ENCODE measurements at regions not wholly inside any gene's neighbourhood (a gene's known extent, or its start where the extent isn't known, plus 50 kb on each side); places are given as distances from the start of the nearest gene placed in this dataset.

DNA sequence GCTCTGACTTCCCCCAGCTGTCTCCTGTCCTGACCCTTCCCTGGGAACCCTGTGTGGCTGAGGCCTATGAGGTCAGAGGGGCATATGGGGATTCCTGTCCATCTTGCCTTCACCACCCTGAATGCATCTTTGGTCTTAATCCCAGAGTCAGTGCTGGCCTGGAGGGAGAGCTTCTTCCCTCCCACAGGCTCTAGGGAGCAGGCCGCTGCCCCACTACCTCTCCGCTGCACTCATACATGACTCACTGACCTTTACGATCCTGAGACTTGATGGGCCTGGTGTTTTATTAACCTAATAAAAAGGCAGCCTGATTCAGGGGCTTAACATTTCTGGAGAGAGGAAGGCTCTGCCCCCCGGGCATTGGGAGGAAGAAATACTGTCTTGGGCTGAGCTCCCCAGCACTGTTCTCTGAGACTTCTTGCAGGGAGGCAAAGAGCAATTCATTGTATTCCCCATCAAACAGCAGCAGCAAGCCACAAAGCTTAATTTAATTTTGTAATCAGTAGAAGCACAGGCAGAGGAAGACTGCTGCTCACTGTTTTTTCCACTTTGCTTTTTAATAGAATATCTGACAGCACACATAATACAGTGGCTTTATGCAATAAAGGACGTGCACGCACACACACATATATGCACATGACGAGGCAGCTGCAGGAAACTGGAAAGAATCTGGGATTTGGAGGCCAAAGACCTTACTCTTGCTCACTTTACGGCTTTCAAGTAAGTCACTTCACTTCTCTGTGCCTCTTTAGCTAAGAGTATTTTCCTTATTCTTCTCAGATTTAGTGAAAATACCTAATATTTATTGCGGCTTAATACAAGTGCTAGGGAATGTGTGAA is 89.2 kb upstream of the GRIK3 start:
- Histone ChIP-seq H3K36me3 (ENCODE audit: insufficient read depth, low read length) (no peaks in the 10 kb centered on the region), H3K9me2 (replicated peaks; ENCODE audit: insufficient read depth, low read length) (no peaks in the 10 kb centered on the region), H3K4me1 (ENCODE audit: low read length) (no peaks in the 10 kb centered on the region), H3K27ac (ENCODE audit: low read length) (no peak overlapping the region), H3K27me3 (ENCODE audit: low read length) (no peaks in the 10 kb centered on the region), H3K9ac (ENCODE audit: low read length) (no peak overlapping the region), H3K79me2 (ENCODE audit: low read length) (no peaks in the 10 kb centered on the region), H3K4me2 (ENCODE audit: low read depth, low read length, poor library complexity, severe bottlenecking) (no peak overlapping the region), H3K9me3 (ENCODE audit: low read length) (no peaks in the 10 kb centered on the region), H2AFZ (ENCODE audit: low read length) (no peak overlapping the region), H3K4me3 (ENCODE audit: low read length) (no peak overlapping the region), H4K20me1 (ENCODE audit: insufficient read depth, low read depth, low read length) (no peaks in the 10 kb centered on the region)
- DNase-seq: no peak

DNA sequence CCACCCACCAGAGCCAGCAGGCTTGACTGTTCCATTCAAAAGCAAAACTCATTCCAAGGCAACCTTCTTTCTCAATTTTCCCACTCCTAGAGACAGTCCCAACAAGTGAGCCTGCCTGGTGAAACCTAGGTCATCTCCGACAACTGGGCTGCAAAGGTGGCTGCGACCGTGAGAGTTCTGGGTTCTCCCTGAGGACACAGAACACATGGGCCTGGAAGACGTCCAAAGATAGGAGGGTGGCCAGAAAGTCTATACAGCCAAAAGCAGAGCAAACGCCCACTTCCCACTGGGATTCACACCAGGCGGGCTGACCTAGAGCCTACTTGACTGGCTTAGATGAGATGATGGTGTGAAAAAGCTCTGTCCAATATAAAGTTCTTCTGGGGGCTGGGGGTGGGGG is 90.2 kb upstream of the GRIK3 start:
- H3K9me2 ChIP-seq (replicated peaks; ENCODE audit: insufficient read depth, low read length): no peaks in the 10 kb centered on the region
- DNase-seq: no peak

DNA sequence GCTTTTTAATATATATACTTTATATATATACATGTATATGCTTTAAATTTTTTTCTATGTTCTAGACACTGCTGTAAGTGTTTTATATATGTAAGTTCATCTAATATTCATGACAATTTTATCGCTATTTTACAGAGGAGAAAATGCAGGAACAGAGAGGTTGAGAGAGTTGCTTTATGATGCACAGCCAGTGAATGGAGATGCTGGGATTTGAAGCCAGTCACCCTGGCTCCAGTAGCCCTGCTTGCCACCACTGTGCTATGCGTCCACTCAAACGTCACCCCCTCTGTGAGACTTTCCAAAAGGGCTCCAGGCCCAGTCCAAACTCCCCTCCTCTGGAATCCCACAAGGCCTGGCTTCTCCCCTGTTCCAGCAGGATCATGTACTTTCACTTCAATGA is 91.0 kb upstream of the GRIK3 start:
- Histone ChIP-seq H3K36me3 (ENCODE audit: insufficient read depth, low read length) (no peaks in the 10 kb centered on the region), H3K9me3 (ENCODE audit: low read length) (no peaks in the 10 kb centered on the region), H3K4me1 (ENCODE audit: low read length) (no peaks in the 10 kb centered on the region), H3K9me2 (replicated peaks; ENCODE audit: insufficient read depth, low read length) (no peaks in the 10 kb centered on the region), H3K9ac (ENCODE audit: low read length) (no peak overlapping the region), H3K4me2 (ENCODE audit: low read depth, low read length, poor library complexity, severe bottlenecking) (no peak overlapping the region), H3K27ac (ENCODE audit: low read length) (no peak overlapping the region), H3K4me3 (ENCODE audit: low read length) (no peak overlapping the region), H2AFZ (ENCODE audit: low read length) (no peak overlapping the region), H3K79me2 (ENCODE audit: low read length) (no peaks in the 10 kb centered on the region), H4K20me1 (ENCODE audit: insufficient read depth, low read depth, low read length) (no peaks in the 10 kb centered on the region), H3K27me3 (ENCODE audit: low read length) (no peaks in the 10 kb centered on the region)
- DNase-seq: no peak

More for the DNA sequence above, 90.2 kb upstream of the GRIK3 start:
- H3K9ac ChIP-seq (ENCODE audit: low read length): no peak overlapping the region
- no peaks in the 10 kb centered on the region for H3K4me1 ChIP-seq (ENCODE audit: low read length)
- no peaks in the 10 kb centered on the region for H4K20me1 ChIP-seq (ENCODE audit: insufficient read depth, low read depth, low read length)
- H3K4me2 ChIP-seq (ENCODE audit: low read depth, low read length, poor library complexity, severe bottlenecking): no peak overlapping the region
- H3K27ac ChIP-seq (ENCODE audit: low read length): no peak overlapping the region
- H3K4me3 ChIP-seq (ENCODE audit: low read length): no peak overlapping the region
- H3K9me3 ChIP-seq (ENCODE audit: low read length): no peaks in the 10 kb centered on the region
- no peak overlapping the region for H2AFZ ChIP-seq (ENCODE audit: low read length)
- no peaks in the 10 kb centered on the region for H3K27me3 ChIP-seq (ENCODE audit: low read length)
- no peaks in the 10 kb centered on the region for H3K79me2 ChIP-seq (ENCODE audit: low read length)
- H3K36me3 ChIP-seq (ENCODE audit: insufficient read depth, low read length): no peaks in the 10 kb centered on the region

DNA sequence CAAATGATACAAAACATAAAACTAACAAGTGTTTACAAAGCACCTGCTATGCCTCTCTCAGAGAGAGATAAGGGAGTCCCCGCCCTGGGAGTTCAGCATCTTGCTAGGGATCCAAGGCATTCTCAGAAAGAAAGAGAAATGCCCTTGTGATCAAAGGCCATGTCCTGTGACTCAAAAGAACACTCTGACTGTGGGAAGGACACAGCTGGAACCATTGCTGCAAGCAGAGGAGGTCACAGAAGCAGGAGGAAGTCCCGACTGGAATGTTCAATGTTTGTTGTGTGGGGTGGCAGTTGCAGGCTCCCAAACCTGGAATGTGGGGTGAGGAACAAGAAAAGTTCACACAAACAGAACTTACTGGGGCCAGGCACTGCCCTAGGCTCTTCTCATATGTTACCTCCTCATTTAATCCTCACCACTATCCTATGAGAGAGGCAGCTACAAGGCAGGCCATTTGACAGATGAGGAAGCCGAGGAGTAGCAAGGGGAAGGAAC is 93.0 kb upstream of the GRIK3 start:
- Histone ChIP-seq H3K4me1 (ENCODE audit: low read length) (no peaks in the 10 kb centered on the region), H3K9ac (ENCODE audit: low read length) (no peak overlapping the region), H3K79me2 (ENCODE audit: low read length) (no peaks in the 10 kb centered on the region), H3K9me3 (ENCODE audit: low read length) (no peaks in the 10 kb centered on the region), H4K20me1 (ENCODE audit: insufficient read depth, low read depth, low read length) (no peaks in the 10 kb centered on the region), H3K36me3 (ENCODE audit: insufficient read depth, low read length) (no peaks in the 10 kb centered on the region), H3K27me3 (ENCODE audit: low read length) (no peaks in the 10 kb centered on the region), H3K4me2 (ENCODE audit: low read depth, low read length, poor library complexity, severe bottlenecking) (no peak overlapping the region), H3K9me2 (replicated peaks; ENCODE audit: insufficient read depth, low read length) (no peaks in the 10 kb centered on the region), H2AFZ (ENCODE audit: low read length) (no peak overlapping the region), H3K4me3 (ENCODE audit: low read length) (no peak overlapping the region), H3K27ac (ENCODE audit: low read length) (no peak overlapping the region)
- DNase-seq: no peak

DNA sequence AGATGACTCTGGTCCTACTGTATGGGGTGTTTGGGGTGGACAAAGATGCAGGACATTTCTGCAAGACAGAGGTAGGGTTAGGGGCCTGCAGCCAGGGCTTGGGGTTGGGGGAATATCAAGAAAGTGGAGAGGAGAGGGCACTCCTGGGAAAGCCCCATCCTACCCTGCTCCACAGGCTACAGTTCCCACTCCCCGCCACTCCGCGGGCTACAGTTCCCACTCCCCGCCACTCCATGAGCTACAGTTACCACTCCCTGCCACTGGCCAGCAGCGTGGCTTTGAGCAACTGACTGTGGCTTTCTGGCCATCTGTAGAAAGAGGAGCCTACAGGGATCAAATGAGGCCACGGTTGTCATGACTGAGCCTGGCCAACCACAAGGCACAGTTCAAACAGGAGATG is 93.8 kb upstream of the GRIK3 start:
- Histone ChIP-seq H3K4me1 (ENCODE audit: low read length) (no peaks in the 10 kb centered on the region), H3K27me3 (ENCODE audit: low read length) (no peaks in the 10 kb centered on the region), H3K79me2 (ENCODE audit: low read length) (no peaks in the 10 kb centered on the region), H3K4me3 (ENCODE audit: low read length) (no peak overlapping the region), H3K4me2 (ENCODE audit: low read depth, low read length, poor library complexity, severe bottlenecking) (no peak overlapping the region), H3K9me3 (ENCODE audit: low read length) (no peaks in the 10 kb centered on the region), H3K9ac (ENCODE audit: low read length) (no peak overlapping the region), H3K36me3 (ENCODE audit: insufficient read depth, low read length) (no peaks in the 10 kb centered on the region), H3K9me2 (replicated peaks; ENCODE audit: insufficient read depth, low read length) (no peaks in the 10 kb centered on the region), H3K27ac (ENCODE audit: low read length) (no peak overlapping the region), H2AFZ (ENCODE audit: low read length) (no peak overlapping the region), H4K20me1 (ENCODE audit: insufficient read depth, low read depth, low read length) (no peaks in the 10 kb centered on the region)
- DNase-seq: no peak

DNA sequence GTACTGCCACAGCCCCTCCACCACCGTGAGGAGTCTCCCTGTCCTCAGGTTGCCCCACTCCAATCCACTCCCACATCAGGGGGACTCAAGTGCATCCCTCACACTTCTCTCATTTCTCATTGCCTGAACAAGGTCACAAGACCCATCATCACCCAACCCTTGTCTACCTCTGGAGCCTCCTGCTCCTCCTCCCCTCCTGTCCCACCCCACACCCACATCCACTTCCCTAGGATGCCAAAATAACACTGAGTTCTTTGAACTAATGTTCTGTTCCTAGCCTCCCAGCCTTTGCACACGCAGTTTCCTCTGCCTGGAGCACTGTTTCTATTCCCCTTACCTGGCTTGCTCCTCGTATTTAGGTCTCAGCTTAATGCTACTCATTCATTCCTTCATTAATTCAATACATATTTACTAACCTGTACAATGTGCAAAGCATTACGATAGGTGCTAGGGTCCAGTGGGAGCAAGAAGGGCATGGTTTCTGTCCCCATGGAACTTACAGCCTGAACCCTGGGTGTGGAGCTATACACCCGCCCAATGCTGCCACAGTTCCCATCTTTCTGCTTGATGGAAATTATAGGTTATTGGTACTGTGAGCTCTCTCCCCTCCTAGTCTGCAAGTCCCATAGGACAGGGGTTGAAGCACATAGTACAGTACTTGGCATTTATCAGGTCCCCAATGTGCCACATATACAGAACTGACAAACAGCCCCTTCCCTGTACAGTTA is 96.1 kb upstream of the GRIK3 start:
- no peaks in the 10 kb centered on the region for H3K9me2 ChIP-seq (replicated peaks; ENCODE audit: insufficient read depth, low read length)
- no peaks in the 10 kb centered on the region for H3K9me3 ChIP-seq (ENCODE audit: low read length)
- H3K27ac ChIP-seq (ENCODE audit: low read length): no peak overlapping the region
- H3K27me3 ChIP-seq (ENCODE audit: low read length): no peaks in the 10 kb centered on the region
- no peak for DNase-seq
- H3K36me3 ChIP-seq (ENCODE audit: insufficient read depth, low read length): no peaks in the 10 kb centered on the region
- no peak overlapping the region for H3K9ac ChIP-seq (ENCODE audit: low read length)
- no peak overlapping the region for H3K4me3 ChIP-seq (ENCODE audit: low read length)
- H4K20me1 ChIP-seq (ENCODE audit: insufficient read depth, low read depth, low read length): no peaks in the 10 kb centered on the region
- no peak overlapping the region for H2AFZ ChIP-seq (ENCODE audit: low read length)
- no peaks in the 10 kb centered on the region for H3K79me2 ChIP-seq (ENCODE audit: low read length)
- no peak overlapping the region for H3K4me2 ChIP-seq (ENCODE audit: low read depth, low read length, poor library complexity, severe bottlenecking)
- H3K4me1 ChIP-seq (ENCODE audit: low read length): no peaks in the 10 kb centered on the region

DNA sequence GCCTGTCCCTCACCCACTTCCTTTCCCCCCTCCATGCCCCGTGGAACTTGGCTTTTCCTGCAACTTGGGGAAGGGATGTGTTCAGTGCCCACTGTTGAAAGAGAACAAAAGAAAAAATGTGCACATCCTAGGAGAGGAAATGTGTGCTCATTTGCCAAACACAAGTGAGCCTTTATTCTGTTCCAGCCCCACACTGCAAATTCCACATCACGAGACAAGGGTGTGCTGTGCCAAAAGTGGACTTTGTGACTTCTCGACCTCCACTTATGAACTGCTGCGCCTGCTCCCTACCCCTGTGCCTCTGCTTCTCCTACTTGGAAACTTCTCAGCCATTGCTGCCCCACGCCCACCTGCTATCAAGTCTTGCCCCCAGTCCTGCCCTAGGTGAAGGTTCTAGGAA is 97.0 kb upstream of the GRIK3 start:
- Histone ChIP-seq H3K4me1 (ENCODE audit: low read length) (no peaks in the 10 kb centered on the region), H3K9me3 (ENCODE audit: low read length) (no peaks in the 10 kb centered on the region), H3K79me2 (ENCODE audit: low read length) (no peaks in the 10 kb centered on the region), H3K9ac (ENCODE audit: low read length) (no peak overlapping the region), H3K9me2 (replicated peaks; ENCODE audit: insufficient read depth, low read length) (no peaks in the 10 kb centered on the region), H3K4me2 (ENCODE audit: low read depth, low read length, poor library complexity, severe bottlenecking) (no peak overlapping the region), H3K27ac (ENCODE audit: low read length) (no peak overlapping the region), H3K4me3 (ENCODE audit: low read length) (no peak overlapping the region), H3K36me3 (ENCODE audit: insufficient read depth, low read length) (no peaks in the 10 kb centered on the region), H2AFZ (ENCODE audit: low read length) (no peak overlapping the region), H4K20me1 (ENCODE audit: insufficient read depth, low read depth, low read length) (no peaks in the 10 kb centered on the region), H3K27me3 (ENCODE audit: low read length) (no peaks in the 10 kb centered on the region)
- no peak for DNase-seq

DNA sequence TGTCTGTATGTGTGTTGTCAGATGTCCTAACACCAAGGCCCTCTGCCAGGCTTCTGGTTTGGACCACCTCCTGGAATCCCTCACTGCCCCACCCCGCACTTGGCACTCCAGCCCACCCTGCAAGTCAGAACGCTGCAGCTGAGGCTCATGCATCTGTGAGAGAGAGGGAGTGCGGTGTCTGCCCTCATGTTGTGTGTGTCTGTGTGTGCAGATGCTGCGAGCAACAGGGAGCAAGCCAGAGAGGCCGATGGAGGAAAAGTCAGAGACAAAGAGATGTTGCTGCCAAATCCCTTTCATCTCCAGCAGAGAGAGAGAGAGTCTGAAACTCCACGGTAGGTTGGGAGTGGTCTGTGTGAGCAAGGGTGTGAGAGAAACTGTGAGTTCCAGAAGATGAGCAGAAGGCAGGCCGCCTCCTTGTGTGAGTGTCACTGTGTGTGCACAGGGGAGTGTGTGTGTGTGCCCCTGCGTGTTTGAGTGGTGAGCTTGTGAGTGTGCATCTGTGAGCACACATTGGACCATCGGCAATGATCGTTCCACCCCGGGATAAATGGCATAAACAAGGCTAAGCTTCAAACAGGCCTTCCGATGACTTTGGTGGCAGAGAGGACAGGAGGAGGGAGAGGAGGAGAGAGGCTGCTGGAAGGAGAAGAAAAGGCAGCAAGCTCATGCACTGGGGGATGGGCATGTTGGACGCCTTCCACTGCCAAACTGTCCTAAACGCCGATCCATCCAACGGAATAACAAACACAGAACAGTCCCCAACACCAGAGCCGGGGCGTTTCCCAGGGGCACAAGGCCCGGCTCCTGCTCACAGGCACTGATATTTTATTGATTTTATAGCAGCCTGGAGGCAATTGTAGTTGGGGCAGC is 99.2 kb upstream of the GRIK3 start:
- H3K4me2 ChIP-seq (ENCODE audit: low read depth, low read length, poor library complexity, severe bottlenecking): no peak overlapping the region
- H3K79me2 ChIP-seq (ENCODE audit: low read length): no peaks in the 10 kb centered on the region
- H3K27ac ChIP-seq (ENCODE audit: low read length): no peak overlapping the region
- DNase-seq: no peak
- no peak overlapping the region for H3K4me3 ChIP-seq (ENCODE audit: low read length)
- H3K4me1 ChIP-seq (ENCODE audit: low read length): no peaks in the 10 kb centered on the region
- no peaks in the 10 kb centered on the region for H4K20me1 ChIP-seq (ENCODE audit: insufficient read depth, low read depth, low read length)
- no peaks in the 10 kb centered on the region for H3K27me3 ChIP-seq (ENCODE audit: low read length)
- H2AFZ ChIP-seq (ENCODE audit: low read length): no peak overlapping the region
- H3K9ac ChIP-seq (ENCODE audit: low read length): no peak overlapping the region
- H3K9me3 ChIP-seq (ENCODE audit: low read length): no peaks in the 10 kb centered on the region
- no peaks in the 10 kb centered on the region for H3K36me3 ChIP-seq (ENCODE audit: insufficient read depth, low read length)
- H3K9me2 ChIP-seq (replicated peaks; ENCODE audit: insufficient read depth, low read length): no peaks in the 10 kb centered on the region
